HTR-8/SVneo (cell line): ENCODE measurements at regions not wholly inside any gene's neighbourhood (a gene's known extent, or its start where the extent isn't known, plus 50 kb on each side); places are given as distances from the start of the nearest gene placed in this dataset.
"Not testable (repeated sequence)": the region's sequence is repeated elsewhere in the genome, so short reads cannot be mapped to it uniquely, and the experiment has no call there.

ENCODE experiments used
- DNase-seq: peaks from one replicate; pipeline ENCODE4 v3.0.0; 2011; ENCODE audit warnings: low spot score, mixed read lengths; ENCODE audit not compliant: insufficient read length
- FAIRE-seq: peaks from 2 replicates; lab custom pipeline; 2011; peaks lifted over from hg19 to GRCh38; lab: Jason Lieb, UNC

GRCh38 chr2:166750624-166751023 lies 137.7 kb upstream of the XIRP2 start:
- no peak for DNase-seq
- FAIRE-seq = no peak

- FAIRE-seq, DNase-seq: not testable (repeated sequence)
Measured at GRCh38 chr2:166744117-166744516, 144.2 kb upstream of the XIRP2 start.

DNA sequence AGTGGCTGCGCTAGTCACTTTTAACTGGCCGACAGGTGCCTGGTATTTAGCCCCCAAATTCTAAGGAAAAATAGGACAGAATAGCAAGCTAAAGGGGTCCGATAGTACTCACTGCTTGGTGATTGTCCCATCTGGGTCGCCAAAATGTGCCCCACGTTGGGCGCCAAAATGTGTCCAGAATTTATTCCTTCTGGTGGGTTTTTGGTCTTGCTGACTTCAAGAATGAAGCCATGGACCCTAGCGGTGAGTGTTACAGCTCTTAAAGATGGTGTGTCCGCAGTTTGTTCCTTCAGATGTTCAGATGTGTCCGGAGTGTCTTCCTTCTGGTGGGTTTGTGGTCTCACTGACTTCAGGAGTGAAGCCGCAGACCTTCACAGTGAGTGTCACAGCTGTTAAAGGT lies 144.8 kb upstream of the XIRP2 start:
- not testable (repeated sequence) for FAIRE-seq, DNase-seq

- DNase-seq = no peak
- no peak for FAIRE-seq
Measured at GRCh38 chr2:166727095-166727494, 161.2 kb upstream of the XIRP2 start.

GRCh38 chr2:166725927-166726924 lies 162.1 kb upstream of the XIRP2 start:
- DNase-seq (no peak), FAIRE-seq (no peak)

- FAIRE-seq (no peak), DNase-seq (no peak)
Measured at GRCh38 chr2:166716968-166717367, 171.3 kb upstream of the XIRP2 start.

GRCh38 chr2:166700079-166700478 lies 188.2 kb upstream of the XIRP2 start:
- DNase-seq (no peak), FAIRE-seq (no peak)

GRCh38 chr2:166695154-166695553 lies 193.1 kb upstream of the XIRP2 start:
- FAIRE-seq = no peak
- no peak for DNase-seq

- DNase-seq, FAIRE-seq: not testable (repeated sequence)
Measured at GRCh38 chr2:166686057-166686456, 192.0 kb upstream of the SCN7A start.

DNA sequence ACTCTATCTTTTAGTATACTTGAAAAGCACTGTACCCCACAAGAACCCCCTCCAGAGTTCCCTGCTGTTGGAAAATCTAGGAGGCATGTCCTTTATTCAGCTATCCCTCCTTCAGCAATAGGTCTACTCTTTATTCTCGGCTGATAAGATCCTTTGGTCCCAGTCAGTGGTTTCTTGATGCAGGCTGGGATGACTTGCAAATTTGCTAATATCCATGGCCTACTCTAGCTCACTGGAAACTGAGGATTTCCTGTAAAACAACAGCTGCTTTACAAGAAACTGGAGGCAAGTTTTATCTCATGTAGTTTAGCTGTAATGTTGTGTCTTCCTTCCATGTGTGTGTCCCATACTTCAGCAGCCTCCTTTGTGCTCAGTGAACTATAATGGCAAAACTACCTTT lies 183.9 kb upstream of the SCN7A start:
- no peak for DNase-seq
- no peak for FAIRE-seq

- FAIRE-seq (no peak), DNase-seq (no peak)
Measured at GRCh38 chr2:166676716-166677115, 182.7 kb upstream of the SCN7A start.

- no peak for FAIRE-seq
- DNase-seq = no peak
Measured at GRCh38 chr2:166675553-166675952, 181.5 kb upstream of the SCN7A start.

DNA sequence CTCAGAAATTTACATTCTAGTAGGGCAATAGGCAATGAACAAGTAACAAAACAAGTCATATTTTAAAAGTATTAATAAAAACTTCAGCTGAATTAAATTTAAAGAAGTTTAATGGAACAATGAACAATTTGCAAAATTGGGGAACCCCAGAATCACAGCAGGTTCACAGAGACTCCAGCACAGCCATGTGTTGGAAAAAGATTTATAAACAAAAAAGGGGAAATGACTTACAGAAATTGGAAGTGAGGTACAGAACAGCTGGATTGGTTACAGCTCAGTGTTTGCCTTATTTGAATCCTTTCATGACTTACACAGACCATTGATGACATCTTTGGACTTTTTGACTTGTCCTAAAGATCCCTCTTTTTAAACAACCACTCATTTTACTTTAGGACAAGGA lies 179.9 kb upstream of the SCN7A start:
- no peak for DNase-seq
- no peak for FAIRE-seq

DNA sequence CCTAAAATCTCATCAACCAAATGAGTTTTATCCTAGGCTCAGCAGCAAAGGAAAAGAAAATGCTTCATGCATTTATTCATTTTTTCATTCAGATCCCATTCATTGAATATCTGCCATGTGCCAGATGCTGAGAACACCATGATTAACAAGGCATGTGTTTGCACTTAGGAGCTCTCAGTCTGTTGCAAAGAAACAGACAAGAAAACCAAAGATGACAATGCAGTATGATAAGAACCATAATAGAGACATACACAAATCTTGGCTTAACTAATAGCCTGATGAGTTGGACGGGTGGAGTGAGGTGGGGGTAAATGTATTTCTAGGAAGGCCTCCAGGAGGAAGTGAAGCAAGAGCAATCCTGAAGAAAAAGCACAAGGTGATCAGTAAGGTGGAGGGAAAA lies 177.8 kb upstream of the SCN7A start:
- DNase-seq = no peak
- no peak for FAIRE-seq

GRCh38 chr2:166671235-166671634 lies 177.2 kb upstream of the SCN7A start:
- FAIRE-seq (no peak), DNase-seq (no peak)

- DNase-seq (no peak), FAIRE-seq (no peak)
Measured at GRCh38 chr2:166665991-166666940, 172.2 kb upstream of the SCN7A start.

- DNase-seq (no peak), FAIRE-seq (no peak)
Measured at GRCh38 chr2:166661824-166662223, 167.8 kb upstream of the SCN7A start.

DNA sequence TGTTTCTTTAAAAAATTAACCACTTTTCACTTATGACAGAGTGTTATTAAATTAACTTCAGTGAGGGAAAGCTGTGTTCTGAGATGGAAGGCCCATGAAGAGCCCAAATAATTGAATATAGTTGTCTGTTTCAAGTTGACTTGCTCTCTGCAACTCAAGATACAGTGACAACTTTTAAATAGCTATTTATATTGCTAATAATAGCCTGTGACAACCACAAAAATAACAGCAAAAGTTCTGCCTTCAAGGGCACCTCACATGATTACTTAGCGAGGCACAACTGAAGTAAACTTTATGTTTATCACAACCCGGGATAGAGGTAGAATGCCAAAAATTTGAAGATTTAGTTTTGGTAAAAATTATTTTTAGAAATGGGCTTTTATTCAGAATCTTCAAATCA lies 167.3 kb upstream of the SCN7A start:
- FAIRE-seq = no peak
- DNase-seq = no peak

- DNase-seq (no peak), FAIRE-seq (no peak)
Measured at GRCh38 chr2:166658901-166659300, 164.9 kb upstream of the SCN7A start.

- DNase-seq = no peak
- no peak for FAIRE-seq
Measured at GRCh38 chr2:166653185-166653813, 159.2 kb upstream of the SCN7A start.
